HepG2 (cell line): ENCODE measurements at regions not wholly inside any gene's neighbourhood (a gene's known extent, or its start where the extent isn't known, plus 50 kb on each side); places are given as distances from the start of the nearest gene placed in this dataset.

Experiments
- CENPX ChIP-seq: sonication (generic); formaldehyde crosslinking; IDR thresholded peaks from 2 replicates; pipeline ENCODE4 v1.9.0; 2021; ENCODE audit warnings: mild to moderate bottlenecking, missing genetic modification reagents, moderate library complexity
- CTCF ChIP-seq: sonication (generic); formaldehyde crosslinking; IDR thresholded peaks from 2 replicates; pipeline ENCODE4 v1.5.0; 2020; ENCODE audit warnings: mild to moderate bottlenecking, missing genetic modification reagents, moderate library complexity
- GATAD2A ChIP-seq: IDR thresholded peaks from 2 replicates; pipeline ENCODE4 v1.6.1; 2016
- MLLT10 ChIP-seq: sonication (generic); formaldehyde crosslinking; IDR thresholded peaks from 2 replicates; pipeline ENCODE4 v1.4.0; 2020; ENCODE audit warnings: missing genetic modification reagents
- RFX5 ChIP-seq: IDR thresholded peaks from 2 replicates; pipeline ENCODE4 v1.6.1; 2011; ENCODE audit warnings: low read depth, low read length, improper control_type of control experiment
- TGIF2 ChIP-seq: IDR thresholded peaks from 2 replicates; pipeline ENCODE4 v1.6.1; 2016; ENCODE audit warnings: control low read depth, missing compliant biosample characterization
- USF2 ChIP-seq, 2 experiments: sonication (generic) in 1 of 2; formaldehyde crosslinking in 1 of 2; IDR thresholded peaks; 2 replicates each; pipeline versions ENCODE4 v1.5.1 to v1.6.1; 2011 to 2020; ENCODE audit warnings: borderline replicate concordance in 1 of 2, low read depth in 1 of 2, low read length in 1 of 2, mild to moderate bottlenecking in 1 of 2, missing genetic modification reagents in 1 of 2, moderate library complexity in 1 of 2
- ZHX1 ChIP-seq: sonication (generic); formaldehyde crosslinking; IDR thresholded peaks from 2 replicates; pipeline ENCODE4 v1.8.1; 2022; ENCODE audit warnings: low read depth, mild to moderate bottlenecking, missing genetic modification reagents

- TF ChIP-seq USF2 (IDR thresholded peaks at IDR 0.05; ENCODE audit: low read depth, low read length) = no peak
- TF ChIP-seq USF2 (CRISPR knock-in tag; IDR thresholded peaks at IDR 0.05; ENCODE audit: borderline replicate concordance) = no peak
- no peak for TF ChIP-seq ZHX1 (CRISPR knock-in tag)
- no peak for TF ChIP-seq CENPX (CRISPR knock-in tag)
- TF ChIP-seq RFX5 = no peak
- no peak for TF ChIP-seq MLLT10 (CRISPR knock-in tag)
- TF ChIP-seq GATAD2A (CRISPR knock-in tag) = no peak
- no peak for TF ChIP-seq TGIF2 (CRISPR knock-in tag)
- no peak for TF ChIP-seq CTCF (CRISPR knock-in tag)
These were observed 396.6 kb downstream of the AACS start for GRCh38 chr12:125461831-125462230.
